Motor neuron (in vitro differentiated cells): ENCODE measurements at regions not wholly inside any gene's neighbourhood (a gene's known extent, or its start where the extent isn't known, plus 50 kb on each side); places are given as distances from the start of the nearest gene placed in this dataset.
"Not testable (repeated sequence)": the region's sequence is repeated elsewhere in the genome, so short reads cannot be mapped to it uniquely, and the experiment has no call there.

ENCODE experiments used
- ATAC-seq, 8 experiments: fragments of 200-7000 bp; cut with Tn5 transposase; replicated peaks in 6 of 8; 2 replicates each; pipeline ENCODE4 v1.8.0; 2021; ENCODE audit warnings: mild to moderate bottlenecking in 8 of 8, moderate library complexity in 8 of 8
- H3K27ac ChIP-seq, 2 donors: fragments of 250-450 bp; sonication (Bioruptor Pico); 2 replicates each; pipeline ENCODE4 v1.9.0; 2021; ENCODE audit warnings: antibody characterized with exemption in 2 of 2, mild to moderate bottlenecking in 2 of 2, moderate library complexity in 1 of 2
- H3K4me1 ChIP-seq, 2 donors: fragments of 250-450 bp; sonication (Bioruptor Pico); replicated peaks in 1 of 2; 2 replicates each; pipeline ENCODE4 v1.6.1; 2021; ENCODE audit warnings: antibody characterized with exemption in 2 of 2, mild to moderate bottlenecking in 2 of 2, moderate library complexity in 1 of 2
- H3K4me3 ChIP-seq, 5 donors: fragments of 250-450 bp; sonication (Bioruptor Pico); 2 replicates each; pipeline ENCODE4 v1.9.0; 2021; ENCODE audit warnings: antibody characterized with exemption in 5 of 5, mild to moderate bottlenecking in 5 of 5, moderate library complexity in 4 of 5
- WGBS, 10 experiments: fragments of 450-650 bp; shearing (Covaris generic); methylation state at CpG; one replicate each; pipeline ENCODE4 v1.0.0; 2022; 5-methylcytosine and 5-hydroxymethylcytosine counted together
- in situ Hi-C, 9 experiments: fragments of 400-800 bp; cut with MboI; loops; one replicate each; pipeline ENCODE4 v1.15.0; 2021; ENCODE audit warnings: low sequenced_read_pairs in 9 of 9, low pct_unique_long_range_greater_than_20kb in 2 of 9; ENCODE audit not compliant: unreplicated experiment in 9 of 9

DNA sequence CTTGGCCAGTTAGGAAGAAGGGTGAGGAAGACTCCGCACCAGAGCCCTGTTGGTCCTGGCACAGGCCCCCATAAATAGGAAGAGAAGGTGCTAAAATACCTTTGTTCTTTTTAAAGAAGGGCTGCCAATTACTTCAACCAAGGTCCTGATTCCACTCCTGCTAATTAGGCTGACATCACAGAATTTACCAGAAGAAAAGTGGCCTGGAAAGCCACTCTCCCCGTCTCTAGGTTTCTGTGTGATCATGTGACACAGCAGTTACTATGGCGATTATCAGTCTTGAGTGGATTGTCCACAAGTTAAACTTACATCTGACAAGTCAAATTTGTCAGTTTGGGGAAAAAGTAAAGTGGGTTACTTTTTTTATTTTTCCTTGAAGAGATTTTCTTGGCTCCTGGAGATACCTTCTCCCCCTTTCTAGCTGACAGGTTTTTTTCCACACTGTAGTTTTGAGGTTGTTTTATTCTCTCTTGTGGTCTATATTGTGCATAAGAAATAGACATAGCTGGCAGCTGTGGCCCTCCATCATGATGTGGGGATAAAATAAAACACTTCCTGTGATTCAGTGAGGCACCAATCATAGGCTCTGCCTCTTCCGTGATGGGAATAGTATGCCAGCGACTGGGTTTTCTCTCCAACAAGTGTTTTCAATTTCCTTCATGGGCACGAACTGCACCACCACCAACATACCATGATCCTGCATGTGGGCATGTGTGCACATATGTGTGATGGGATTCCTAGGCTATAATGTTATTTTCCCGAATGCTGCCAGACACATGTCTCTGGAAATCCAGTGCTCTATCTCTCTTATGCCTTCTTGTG is 181.9 kb downstream of the BCL2L11 start:
- ATAC-seq, in situ Hi-C loops, H3K4me1 ChIP-seq, H3K4me3 ChIP-seq, H3K27ac ChIP-seq: not testable (repeated sequence)
- WGBS, 10 experiments: no CpG with 5 or more reads among the region's 7 CpGs

DNA sequence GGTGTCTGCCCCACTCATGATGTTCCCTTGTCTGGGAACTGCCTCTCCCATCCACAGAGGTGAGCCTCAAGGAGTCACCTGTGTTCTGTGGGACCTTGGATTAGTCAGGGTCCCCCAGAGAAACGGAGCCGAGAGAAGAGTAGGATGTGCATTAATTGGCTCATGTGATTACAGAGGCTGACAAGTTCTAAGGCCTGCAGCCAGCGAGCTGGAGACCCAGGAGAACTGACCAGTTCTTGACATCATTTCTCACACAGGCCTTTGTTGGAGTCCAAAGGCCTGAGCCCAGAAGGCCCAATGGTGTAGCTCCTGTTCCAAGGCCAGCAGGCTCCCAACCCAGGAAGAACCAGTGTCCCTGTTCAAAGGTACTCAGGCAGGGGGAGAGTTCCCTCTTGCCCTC is 186.6 kb downstream of the BCL2L11 start:
- WGBS, 10 experiments: no CpG with 5 or more reads among the region's 3 CpGs
- H3K4me1 ChIP-seq, ATAC-seq, H3K27ac ChIP-seq, H3K4me3 ChIP-seq, in situ Hi-C loops: not testable (repeated sequence)

DNA sequence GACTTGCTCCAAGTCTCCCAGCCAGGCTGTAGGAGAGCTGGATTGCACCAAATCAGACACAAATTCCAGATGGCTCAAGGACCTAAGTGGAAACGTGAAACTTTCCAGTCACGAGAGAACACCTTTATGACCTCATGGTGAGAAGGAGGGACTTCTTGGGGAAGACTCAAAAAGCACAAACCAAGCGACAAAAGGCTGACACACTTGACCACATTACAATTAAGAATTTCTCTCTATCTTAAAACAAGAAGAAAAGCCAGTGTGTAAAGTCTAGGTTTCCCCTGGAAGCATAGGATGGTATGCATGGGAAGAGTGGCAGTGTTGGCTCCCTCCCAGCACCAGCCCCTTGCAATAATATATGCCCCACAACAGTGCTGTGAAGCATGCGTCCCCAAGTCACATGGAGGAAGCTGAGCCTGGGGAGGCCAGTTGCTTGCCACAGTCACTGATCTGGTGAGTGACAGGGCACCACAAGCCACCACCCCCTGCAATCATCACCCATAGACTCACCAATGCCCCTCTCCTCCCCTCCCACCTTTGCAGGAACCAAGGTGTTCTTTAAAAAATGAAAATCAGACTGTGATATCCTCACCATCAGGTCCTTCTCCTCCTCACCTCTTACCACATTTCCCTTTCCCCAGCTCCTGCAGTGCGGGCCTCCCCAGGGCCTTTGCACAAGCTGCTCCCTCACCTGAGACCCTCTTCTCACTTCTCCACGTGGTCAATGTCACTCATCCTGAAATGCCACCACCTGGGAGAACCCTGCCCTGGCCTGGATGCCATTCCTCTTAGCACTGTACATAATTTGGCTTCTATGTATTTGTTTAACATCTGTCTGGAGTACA is 188.7 kb downstream of the BCL2L11 start:
- peak in 1 of 8 experiments; percentile 24 for ATAC-seq
- WGBS, 10 experiments: no CpG with 5 or more reads among the region's 6 CpGs
- H3K27ac ChIP-seq, in situ Hi-C loops, H3K4me3 ChIP-seq, H3K4me1 ChIP-seq: not testable (repeated sequence)

- ATAC-seq: peak in 1 of 8 experiments; percentile 69
- H3K4me3 ChIP-seq, H3K27ac ChIP-seq, in situ Hi-C loops, H3K4me1 ChIP-seq: not testable (repeated sequence)
- no CpG with 5 or more reads among the region's 8 CpGs for WGBS, 10 experiments
Measured at GRCh38 chr2:111310395-111310794, 189.7 kb downstream of the BCL2L11 start.

DNA sequence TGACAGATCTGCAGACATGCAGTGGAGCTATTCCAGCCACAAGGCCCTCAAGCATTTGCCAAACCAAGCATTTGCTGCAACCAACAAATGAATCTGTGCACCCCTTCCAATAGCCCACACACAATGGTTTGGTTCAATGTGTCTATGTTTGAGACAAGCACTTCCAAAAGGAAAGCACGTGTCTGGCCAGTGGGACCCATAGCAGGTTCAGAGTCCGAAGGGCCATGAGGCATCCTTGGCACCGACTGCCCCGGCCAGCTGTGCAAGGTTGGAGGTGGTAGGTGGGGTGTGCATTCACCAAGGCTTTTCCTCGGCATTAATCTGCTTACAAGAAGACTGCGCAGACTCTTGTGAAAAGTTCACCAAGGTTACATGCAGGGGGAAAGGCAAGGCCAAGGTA is 190.9 kb downstream of the BCL2L11 start:
- H3K27ac ChIP-seq, in situ Hi-C loops, H3K4me1 ChIP-seq, ATAC-seq, H3K4me3 ChIP-seq: not testable (repeated sequence)
- no CpG with 5 or more reads among the region's 6 CpGs for WGBS, 10 experiments

GRCh38 chr2:111312897-111313607 is 192.3 kb downstream of the BCL2L11 start:
- peak in 7 of 8 experiments; percentile 26 to 58 (median 51) for ATAC-seq
- in situ Hi-C loops: not testable (repeated sequence)

DNA sequence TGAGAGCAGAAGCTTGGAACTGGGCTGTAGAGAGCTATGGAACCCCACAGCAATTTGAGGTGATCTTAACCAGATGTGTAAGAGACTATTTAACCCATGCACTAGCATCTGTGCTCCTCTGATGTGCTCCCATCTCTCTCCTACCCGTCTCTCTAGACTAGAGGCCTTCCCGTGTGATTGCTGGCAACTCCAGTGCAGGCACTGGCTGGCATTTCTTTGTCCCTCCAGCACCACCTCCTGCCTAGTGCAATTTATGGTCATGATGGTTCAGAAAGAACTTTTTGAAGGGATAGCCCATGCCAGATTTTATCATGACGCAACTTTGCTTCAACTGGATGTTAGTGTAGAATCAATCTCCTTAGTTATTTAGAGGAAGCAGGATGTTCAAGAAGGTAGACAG is 193.0 kb downstream of the BCL2L11 start:
- in situ Hi-C loops, H3K4me1 ChIP-seq, ATAC-seq, H3K4me3 ChIP-seq, H3K27ac ChIP-seq: not testable (repeated sequence)
- WGBS, 10 experiments: no CpG with 5 or more reads among the region's 3 CpGs

More at GRCh38 chr2:111312897-111313607, 192.3 kb downstream of the BCL2L11 start:
- no CpG with 5 or more reads among the region's 15 CpGs for WGBS, 10 experiments
- not testable (repeated sequence) for H3K27ac ChIP-seq, H3K4me1 ChIP-seq, H3K4me3 ChIP-seq

GRCh38 chr2:111315188-111315917 is 194.6 kb downstream of the BCL2L11 start:
- H3K4me1 ChIP-seq, H3K27ac ChIP-seq, in situ Hi-C loops, H3K4me3 ChIP-seq: not testable (repeated sequence)
- ATAC-seq: peak; percentile 11 to 84 (median 76)
- no CpG with 5 or more reads among the region's 13 CpGs for WGBS, 10 experiments

DNA sequence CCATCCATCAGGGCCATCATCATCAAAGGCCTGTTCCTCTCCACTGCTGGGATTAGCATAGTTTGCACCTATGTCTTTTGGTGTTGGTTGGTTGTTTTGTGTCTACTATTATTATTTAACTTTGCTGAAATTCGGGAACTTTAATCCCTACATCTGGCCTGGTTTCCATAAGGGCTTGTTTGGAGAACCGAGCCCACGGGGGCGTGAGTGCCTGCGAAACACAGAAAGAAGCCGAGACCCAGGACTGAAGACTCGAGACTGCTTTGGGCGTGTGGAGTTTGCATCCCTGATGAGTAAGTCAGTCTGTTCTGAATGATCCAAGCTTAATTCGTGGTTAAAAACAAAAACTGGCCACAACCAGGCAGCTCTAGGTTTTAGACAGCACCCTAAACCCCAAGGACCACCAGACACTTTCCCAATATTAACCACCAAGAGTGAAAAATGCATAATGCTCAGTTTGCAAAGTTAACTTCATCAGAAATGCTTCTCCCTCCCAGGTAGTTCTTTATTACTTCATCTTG is 195.6 kb downstream of the BCL2L11 start:
- WGBS, 10 experiments: no CpG with 5 or more reads among the region's 9 CpGs
- ATAC-seq: peak in 2 of 8 experiments; percentile 4 to 23

DNA sequence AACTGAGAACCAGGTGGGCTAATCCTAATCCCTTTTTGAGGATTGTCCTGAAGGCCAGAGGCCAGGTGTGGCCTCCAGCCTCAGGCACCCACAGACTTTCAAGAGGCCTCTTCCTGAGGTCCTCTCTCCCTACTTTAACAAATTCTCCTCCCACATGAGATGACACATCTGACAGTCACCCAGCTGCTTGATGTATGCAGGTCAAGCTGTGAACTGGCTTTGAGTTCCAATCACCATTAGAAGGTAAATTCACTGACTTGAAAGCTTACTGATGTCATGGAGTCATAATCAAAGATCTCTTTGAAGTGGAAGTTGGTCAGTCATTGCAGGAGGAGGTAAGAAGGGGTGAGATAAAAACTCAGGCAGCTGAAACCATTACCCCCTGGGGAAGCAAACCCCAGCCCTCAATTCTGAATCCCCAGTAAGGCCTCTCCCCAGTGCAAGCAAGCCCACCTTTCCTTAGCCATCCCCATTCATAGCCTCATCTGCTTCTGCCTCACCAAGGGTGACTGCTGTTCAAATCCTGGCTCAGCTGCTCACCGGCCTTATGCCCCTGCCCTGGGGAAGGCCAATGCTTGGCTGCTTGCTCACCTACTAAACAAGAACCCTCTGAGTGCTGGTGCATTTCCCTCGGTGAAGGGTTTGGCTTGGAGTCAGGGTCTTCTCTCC is 196.3 kb downstream of the BCL2L11 start:
- H3K4me3 ChIP-seq, H3K27ac ChIP-seq, H3K4me1 ChIP-seq, in situ Hi-C loops, ATAC-seq: not testable (repeated sequence)
- no CpG with 5 or more reads among the region's 2 CpGs for WGBS, 10 experiments

More for the DNA sequence above, 195.6 kb downstream of the BCL2L11 start:
- H3K4me3 ChIP-seq, H3K4me1 ChIP-seq, H3K27ac ChIP-seq, in situ Hi-C loops: not testable (repeated sequence)

- not testable (repeated sequence) for ATAC-seq
Measured at GRCh38 chr2:111319552-111319951, 198.8 kb downstream of the BCL2L11 start.

DNA sequence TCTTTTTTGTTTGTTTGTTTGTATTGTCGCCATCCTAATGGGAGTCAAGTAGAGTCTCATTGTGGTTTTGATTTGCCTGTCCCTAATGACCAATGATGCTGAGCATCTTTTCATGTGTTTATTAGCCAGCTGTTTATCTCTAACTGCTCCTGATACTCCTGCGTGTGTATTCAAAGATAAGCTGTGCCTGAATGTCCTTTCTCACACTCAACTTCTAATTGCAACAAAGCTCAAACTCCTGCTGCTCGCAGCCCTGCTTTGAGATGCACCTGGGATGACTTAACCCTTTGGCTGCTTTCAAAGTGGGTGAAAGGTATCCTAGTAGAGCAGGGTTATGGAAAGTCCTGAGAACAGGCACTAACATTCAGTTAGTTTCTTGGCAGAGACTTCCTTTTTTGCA is 199.6 kb downstream of the BCL2L11 start:
- not testable (repeated sequence) for H3K27ac ChIP-seq, ATAC-seq

More at GRCh38 chr2:111319552-111319951, 198.8 kb downstream of the BCL2L11 start:
- WGBS, 10 experiments: no CpG with 5 or more reads among the region's 6 CpGs
- H3K27ac ChIP-seq, in situ Hi-C loops, H3K4me1 ChIP-seq, H3K4me3 ChIP-seq: not testable (repeated sequence)

More for the DNA sequence above, 199.6 kb downstream of the BCL2L11 start:
- in situ Hi-C loops, H3K4me3 ChIP-seq, H3K4me1 ChIP-seq: not testable (repeated sequence)
- WGBS, 10 experiments: 100% methylated on average over 1 of the region's 3 CpGs; no CpG with 5 or more reads in 9 of the 10 experiments
